NB4 (cell line): ENCODE measurements at regions not wholly inside any gene's neighbourhood (a gene's known extent, or its start where the extent isn't known, plus 50 kb on each side); places are given as distances from the start of the nearest gene placed in this dataset.

Source experiments
- MYC ChIP-seq: IDR thresholded peaks from 2 replicates; pipeline ENCODE4 v1.6.1; 2011; ENCODE audit warnings: low read depth, low read length
- POLR2A ChIP-seq: IDR thresholded peaks from 2 replicates; pipeline ENCODE4 v1.6.1; 2011; ENCODE audit warnings: mild to moderate bottlenecking; ENCODE audit not compliant: insufficient read length; ENCODE audit errors: extremely low read depth
- TF ChIP-seq, protein P1 (sequence below): IDR thresholded peaks from one replicate; pipeline ENCODE4 v1.5.1; 2012; ENCODE audit warnings: low read depth, low read length
- TF ChIP-seq, protein P2 (sequence below): IDR thresholded peaks from 2 replicates; pipeline ENCODE4 v1.6.1; 2011; ENCODE audit warnings: low read depth, low read length

- TF ChIP-seq, protein P1, sequence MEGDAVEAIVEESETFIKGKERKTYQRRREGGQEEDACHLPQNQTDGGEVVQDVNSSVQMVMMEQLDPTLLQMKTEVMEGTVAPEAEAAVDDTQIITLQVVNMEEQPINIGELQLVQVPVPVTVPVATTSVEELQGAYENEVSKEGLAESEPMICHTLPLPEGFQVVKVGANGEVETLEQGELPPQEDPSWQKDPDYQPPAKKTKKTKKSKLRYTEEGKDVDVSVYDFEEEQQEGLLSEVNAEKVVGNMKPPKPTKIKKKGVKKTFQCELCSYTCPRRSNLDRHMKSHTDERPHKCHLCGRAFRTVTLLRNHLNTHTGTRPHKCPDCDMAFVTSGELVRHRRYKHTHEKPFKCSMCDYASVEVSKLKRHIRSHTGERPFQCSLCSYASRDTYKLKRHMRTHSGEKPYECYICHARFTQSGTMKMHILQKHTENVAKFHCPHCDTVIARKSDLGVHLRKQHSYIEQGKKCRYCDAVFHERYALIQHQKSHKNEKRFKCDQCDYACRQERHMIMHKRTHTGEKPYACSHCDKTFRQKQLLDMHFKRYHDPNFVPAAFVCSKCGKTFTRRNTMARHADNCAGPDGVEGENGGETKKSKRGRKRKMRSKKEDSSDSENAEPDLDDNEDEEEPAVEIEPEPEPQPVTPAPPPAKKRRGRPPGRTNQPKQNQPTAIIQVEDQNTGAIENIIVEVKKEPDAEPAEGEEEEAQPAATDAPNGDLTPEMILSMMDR = no peak
- TF ChIP-seq POLR2A (no peak), MYC (no peak)
- TF ChIP-seq, protein P2, sequence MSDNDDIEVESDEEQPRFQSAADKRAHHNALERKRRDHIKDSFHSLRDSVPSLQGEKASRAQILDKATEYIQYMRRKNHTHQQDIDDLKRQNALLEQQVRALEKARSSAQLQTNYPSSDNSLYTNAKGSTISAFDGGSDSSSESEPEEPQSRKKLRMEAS = no peak
These were observed 365.2 kb upstream of the JARID2 start for GRCh38 chr6:14880677-14881076.
